Bone marrow (tissue), 2 donors: ENCODE measurements at regions not wholly inside any gene's neighbourhood (a gene's known extent, or its start where the extent isn't known, plus 50 kb on each side); places are given as distances from the start of the nearest gene placed in this dataset.
"Not testable (repeated sequence)": the region's sequence is repeated elsewhere in the genome, so short reads cannot be mapped to it uniquely, and the experiment has no call there.

Experiments
- DNase-seq, 2 donors: peaks; one replicate each; lab custom pipeline; 2025; lab: John Stamatoyannopoulos, UW

DNA sequence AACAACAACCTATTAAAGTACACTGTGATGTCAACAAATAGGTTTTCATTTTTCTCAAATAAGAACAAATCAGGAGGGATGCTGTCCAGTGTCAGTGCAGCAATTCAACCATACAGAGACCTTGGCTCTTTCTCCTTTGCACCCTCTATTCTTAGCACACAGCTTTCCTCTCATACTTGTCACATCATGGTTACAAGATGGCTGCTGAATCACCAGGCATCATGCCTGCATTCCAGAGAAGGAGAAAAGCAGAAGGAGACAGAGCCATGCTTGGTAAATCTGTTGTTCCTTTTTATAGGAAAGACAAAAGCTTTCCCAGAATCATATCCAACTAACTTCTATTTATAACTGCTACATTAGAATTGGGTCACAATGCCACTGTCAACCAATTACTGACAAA is 124.7 kb upstream of the VLDLR start:
- no peak for DNase-seq

DNA sequence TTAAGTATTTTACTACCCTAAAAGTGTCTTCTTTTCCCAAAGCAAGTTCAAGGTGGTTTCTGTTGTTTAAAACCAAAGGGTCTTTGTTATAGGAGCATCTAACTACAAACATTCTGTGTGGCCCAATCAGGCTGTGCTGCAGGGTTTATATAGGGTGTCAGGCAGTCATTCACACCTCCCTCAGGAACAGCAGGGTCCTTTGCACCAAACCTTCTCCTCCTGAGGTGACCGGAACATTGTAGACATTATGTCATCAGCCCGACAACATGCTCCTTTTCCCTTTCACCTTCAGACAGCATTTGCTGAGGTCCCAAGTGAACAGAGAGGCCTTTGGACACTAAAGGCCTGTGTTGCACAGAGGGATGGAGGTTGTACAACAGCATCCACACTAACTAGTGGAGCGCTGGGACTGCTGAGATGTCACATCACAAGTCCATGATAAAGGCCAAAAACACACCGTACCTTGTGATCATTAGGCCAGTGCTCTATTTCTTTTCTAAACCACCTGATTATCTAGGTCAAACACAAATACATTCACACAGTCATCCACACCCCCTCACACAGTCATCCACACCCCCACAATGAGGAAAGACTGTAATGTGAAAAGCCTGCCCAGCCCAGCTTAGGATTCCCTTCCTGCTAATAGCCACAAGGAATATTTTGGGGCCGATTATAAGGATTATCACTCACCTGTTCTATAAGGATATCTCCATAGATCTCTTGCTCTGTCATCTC is 123.8 kb upstream of the VLDLR start:
- DNase-seq = no peak

DNA sequence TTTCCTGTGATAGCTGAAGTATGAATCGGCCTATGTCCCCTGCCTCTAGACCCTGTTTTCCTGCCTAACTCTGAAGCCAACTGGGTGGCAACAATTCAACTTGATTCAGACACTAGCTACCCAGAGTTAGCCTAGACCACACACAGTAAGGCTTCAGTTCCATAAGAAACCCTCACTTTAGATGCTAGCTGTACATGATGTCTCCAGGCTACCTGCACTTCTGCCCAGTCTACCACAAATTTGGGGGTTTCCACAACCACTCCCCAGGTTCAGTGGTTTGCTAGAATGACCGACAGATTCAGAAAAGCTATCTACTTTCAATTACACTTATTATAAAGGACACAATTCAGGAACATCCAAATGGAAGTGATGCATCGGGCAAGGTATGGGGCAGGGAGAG is 119.4 kb upstream of the VLDLR start:
- no peak for DNase-seq

DNA sequence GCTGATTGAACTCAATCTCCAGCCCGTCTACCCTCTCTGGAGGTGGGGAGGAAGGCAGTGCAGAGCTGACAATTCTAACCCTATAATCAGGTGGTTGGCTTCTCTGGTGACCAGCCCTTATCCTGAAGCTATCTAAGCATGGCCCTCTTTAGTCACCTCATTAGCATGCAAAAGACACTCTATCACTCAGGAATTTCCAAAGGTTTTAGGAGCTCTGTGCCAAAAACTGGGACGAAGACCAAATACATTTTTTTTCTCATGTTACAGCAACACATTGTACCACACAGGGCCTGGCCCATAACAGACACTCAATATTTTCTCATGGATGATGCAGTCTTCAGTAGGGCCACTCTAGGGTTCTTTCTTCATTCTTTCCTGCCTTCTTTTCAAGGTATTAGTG is 118.8 kb upstream of the VLDLR start:
- DNase-seq = no peak

DNA sequence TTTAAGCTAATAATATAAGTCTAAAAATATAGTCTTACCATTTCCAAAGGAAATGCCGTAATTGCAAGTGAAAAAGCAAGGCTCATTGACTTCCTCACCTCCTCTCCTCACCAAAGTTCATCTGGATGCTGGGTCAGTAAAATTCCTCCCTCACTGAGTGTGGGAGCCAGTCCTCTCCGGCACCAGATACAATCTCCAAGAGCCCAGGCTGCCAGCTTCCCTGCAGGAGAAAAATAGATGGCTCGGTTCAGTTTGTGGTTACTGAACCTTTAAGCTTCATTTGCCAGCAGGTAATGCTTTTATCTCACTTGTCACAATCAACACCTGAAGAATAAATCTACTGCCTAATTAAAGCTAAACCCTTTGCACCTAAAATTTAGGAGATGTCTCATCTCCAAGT is 115.3 kb upstream of the VLDLR start:
- no peak for DNase-seq

DNA sequence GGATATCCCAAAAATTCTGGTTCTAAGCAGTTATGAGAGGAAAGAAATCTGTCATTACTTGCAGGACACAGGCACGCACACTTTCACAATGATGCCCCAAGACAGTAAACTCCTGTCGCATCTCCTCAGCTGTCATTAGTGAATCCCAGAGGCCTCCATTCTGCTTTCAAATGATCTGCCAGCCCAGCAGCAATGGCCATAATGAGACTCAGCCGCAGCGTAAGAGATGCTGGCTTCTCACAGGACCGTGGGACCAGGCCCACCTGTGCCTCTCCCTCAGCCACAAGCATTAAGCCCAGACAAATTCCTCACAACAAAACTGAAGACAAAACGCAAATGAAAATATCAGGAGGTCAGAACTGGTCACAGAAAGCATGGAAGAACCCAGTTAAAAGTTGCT is 98.0 kb upstream of the VLDLR start:
- no peak for DNase-seq

DNA sequence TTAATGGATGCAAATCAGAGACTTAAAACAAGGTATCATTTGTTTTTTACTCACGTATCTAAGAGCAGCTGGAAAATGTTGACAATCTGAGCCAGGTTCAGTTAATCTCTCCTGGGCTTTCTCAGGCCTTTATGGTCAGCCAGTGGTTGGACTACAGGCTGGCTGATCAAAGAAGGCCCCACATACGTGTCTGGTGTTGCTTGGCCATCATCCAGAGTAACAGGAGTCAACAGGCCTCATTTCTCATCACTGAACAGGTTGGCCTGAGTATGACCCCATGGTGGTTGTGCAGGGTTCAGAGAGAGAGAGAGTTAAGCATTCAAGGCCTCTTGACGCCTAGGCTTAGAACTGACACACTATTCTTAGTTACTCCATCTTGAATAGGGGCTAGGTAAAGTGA is 97.0 kb upstream of the VLDLR start:
- no peak for DNase-seq

DNA sequence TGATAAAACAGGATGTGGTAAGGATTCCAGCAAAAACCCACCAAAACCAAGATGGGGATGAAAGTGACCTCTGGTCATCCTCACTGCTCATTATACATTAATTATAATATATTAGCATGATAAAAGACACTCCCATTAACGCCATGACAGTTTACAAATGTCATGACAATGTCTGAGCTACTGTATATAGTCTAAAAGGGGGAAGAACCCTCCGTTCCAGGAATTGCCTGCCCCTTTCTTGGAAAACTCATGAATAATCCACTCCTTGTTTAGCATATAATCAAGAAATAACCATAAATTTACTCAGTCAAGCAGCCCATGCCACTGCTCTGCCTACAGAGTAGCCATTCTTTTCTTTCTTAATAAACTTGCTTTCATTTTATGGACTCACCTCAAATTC is 96.4 kb upstream of the VLDLR start:
- no peak for DNase-seq

DNA sequence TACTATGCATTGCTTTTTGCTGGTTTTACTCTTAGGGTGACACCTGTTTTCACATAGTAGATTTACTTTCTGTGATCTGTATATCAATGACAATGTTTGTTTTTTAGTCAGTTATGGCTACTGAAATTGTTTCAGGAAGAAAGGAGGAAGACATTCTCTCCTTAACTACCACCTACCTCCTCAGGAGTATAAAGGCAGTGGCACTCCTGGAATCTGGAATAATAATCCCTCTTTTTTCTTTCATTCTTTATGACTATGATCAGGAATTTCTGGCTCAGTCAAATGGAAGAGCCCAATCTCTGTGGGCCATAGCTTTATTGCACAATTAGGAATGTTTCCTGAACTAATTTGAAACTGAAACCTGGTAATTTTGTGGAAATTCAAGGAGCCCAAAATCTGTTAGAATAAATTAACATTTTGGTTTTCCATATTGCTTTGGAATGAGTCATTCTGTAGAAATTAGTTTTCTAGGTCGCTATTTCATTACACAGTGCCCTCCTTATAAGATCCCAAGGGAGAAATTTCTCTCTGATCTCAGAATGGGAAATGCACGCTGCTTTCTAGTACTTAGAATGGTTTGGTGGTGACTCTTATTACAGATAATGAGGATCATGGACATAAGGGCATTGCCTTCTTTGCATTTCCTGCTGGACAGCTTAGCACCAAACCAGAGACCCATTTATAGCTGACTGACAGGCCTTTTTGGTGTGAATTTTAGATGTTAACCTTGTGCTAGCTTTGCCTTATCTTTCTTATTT is 95.3 kb upstream of the VLDLR start:
- DNase-seq = no peak

DNA sequence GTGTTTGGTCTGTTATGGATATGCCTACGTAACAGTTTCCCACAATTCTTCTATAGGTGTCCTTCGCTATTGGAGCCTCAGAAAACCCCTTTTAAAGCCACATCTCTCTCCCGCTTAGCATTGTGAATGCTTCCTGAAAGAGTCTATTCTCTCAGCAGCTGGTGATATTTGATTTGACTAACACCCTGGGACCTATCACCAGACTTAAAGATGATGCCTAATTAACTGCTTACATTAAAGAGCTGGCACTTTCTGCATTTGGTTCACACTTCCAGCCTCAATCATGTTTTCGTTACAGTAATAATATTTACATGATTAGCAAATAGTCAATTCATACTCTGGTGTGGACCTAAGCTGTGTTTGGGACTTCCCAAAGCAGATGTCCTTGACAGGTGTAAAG is 90.1 kb upstream of the VLDLR start:
- no peak for DNase-seq

DNA sequence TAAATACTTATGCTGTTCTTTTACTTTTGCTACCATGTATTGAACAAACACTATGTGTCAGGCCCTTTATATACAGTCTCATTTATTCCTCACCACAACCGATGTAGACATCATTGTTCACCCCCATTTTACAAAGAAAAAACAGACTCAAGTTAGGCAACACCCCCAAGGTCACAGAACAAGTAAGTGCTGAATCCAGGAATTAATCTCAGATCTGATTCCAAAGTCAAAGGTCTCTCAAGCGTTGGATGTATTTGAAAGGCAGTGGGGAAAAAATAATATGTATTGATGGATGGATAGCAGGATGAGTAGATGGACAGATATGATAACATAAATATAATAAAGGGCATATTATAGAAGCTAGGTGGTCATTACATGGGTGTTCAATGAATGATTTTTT is 85.1 kb upstream of the VLDLR start:
- no peak for DNase-seq

DNA sequence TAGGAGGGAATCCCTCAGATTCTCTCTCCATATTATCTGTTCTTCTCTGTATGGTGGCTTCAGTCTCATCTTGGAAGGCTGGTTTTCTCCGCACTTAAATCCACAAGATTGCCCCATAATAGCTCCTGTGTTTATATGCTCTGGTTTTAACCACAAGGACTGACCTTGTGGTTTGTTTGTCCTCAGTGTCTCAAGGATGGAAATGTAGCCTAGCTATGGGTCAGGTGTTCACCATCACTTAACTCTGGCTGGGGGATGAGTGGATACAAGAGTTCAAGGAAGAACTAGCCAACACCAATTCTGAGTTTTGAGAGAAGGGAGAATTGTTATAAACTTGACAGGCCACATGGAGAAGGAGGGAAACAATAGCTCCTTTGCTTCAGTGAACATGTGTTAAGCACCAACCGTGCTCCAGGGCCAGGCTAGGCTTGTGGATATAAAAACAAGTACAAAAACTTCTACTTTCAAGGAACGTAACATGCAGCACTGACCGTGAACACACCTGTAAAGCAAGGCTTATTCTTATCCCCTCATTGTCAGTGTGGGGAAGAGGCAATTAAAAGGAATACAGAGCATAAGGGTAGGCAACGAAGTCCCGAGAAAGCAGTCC is 75.6 kb upstream of the VLDLR start:
- DNase-seq = no peak

DNA sequence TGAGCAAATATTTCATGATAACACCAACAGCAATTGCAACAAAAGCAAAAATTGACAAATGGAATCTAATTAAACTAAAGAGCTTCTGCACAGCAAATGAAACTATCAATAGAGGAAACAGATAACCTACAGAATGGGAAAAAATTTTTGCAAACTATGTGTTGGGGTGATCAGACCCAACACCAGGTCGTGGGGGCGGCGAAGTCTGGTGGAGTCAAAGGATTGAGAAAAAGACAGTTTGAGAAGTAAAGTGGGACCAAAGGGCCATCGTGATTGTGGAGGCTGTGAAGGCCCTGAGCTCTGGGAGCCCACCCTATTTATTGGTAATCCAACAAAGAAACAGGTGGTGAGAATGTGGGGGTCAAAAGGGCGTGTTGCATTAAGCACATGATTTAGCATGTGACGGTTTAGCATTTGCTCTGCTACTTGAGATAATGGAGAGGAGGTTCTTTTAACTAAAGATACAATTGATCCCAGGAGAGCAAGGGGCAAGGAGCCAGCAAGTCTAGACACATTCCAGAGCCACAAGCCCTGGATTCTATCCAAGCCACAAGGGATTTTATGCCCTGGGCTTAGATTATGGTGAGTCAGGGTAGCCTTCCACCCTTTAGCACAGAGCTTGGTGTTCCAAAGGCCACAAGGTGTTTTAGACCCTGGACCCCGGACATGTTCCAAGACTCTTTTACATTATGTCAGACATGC is 65.5 kb upstream of the VLDLR start:
- DNase-seq = not testable (repeated sequence)

DNA sequence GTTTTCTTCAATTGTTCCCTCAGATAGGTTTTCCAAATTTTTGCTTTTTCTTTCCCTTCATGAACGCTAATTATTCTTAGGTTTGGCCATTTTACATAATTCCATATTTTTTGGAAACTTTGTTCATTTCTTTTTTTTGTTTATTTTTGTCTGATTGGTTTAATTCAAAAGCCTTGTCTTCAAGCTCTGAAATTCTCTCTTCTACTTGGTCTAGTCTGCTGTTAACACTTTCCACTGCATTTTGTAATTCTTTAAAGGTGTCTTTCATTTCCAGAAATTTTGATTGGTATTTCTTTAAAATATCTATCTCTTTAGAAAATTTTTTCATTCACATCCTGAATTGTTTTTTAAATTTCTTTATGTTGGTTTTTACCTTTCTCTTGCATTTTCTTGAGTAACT is 63.9 kb upstream of the VLDLR start:
- no peak for DNase-seq

DNA sequence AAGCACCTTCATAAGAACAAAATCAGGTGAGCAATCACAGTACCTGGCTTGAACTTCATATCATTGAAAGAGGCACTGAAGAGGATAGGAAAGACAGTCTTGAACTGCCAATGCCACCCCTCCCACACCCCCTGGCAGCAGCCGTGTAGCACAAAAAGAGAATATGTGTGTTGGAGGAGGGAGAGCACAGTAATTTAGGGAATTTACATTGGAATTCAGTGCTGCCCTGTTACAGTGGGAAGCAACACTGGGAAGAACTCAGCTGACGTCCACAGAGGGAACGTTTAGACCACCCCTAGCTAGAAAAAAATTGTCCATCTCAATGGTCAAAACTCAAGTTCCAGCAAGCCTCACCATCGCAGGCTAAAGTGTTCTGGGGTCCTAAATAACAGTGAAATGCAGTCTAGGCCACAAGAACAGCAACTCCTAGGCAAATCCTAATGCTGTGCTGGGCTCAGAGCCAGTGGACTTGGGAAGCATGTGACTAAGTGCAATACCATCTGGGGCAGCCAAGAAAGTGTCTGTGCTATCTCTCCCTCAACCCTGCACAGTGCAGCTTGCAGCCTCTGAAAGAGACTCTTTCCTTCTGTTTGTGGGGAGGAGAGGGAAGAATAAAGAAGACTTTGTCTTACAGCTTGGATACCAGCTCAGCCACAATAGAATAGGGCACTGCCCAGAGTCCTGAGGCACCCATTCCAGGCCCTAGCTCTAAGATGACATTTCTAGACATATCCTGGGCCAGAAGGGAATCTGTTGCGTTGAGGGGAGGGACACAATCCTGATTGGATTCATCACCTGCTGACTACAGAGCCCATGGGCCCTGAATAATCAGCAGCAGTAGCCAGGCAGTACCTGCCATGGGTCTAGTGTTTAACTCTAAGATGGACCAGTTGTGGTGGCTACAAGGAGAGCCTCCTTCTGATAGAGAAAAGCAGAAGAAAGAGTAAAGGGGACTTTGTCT is 62.1 kb upstream of the VLDLR start:
- no peak for DNase-seq

DNA sequence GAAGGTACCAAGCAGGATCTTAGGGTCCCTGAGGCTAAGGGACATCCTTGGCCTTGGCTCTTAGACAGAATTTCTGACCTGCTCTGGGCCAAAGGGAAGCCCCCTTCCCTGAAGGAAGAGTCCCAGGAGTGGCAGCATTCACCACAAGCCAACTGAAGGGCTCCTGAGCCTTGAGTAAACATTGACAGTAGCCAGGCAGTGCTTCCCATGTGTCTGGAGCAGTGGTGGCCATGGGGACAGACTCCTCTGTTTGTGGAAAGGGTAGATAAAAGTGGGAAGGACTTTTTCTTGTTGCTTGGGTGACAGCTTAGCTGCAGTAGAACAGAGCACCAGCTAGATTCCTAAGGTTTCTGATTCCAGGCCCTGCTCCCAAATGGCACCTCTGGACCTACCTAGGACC is 61.4 kb upstream of the VLDLR start:
- DNase-seq = no peak

DNA sequence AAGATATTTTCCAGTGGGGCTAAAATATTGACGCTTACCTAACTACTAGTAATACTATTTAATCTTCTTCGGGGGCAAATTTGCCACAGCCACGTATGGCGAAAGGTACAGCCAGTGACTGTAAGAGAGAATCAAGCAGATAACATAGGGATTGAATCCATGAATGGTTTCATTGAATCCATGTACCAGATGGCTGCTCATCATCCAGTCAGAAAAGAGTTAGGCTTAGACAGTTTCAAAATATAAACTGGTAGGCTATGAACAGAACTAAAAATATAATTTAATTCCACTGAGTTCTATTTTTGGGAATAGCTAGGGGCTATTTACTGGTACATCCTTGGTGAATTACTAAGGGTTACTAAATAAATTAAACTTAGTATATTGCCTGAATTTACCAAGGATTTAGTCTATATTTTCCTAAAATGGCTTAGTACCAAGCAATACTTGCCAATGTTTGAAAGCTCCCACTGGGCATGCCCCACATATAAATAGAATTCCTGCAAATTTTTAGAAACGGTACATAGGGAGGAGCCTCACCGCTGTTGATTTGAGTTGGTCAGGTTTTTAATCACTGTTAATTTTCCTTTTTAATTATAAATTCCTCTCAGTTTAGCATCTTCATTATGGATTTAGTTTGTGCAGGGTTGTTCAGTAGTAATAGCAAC is 55.8 kb upstream of the VLDLR start:
- no peak for DNase-seq

DNA sequence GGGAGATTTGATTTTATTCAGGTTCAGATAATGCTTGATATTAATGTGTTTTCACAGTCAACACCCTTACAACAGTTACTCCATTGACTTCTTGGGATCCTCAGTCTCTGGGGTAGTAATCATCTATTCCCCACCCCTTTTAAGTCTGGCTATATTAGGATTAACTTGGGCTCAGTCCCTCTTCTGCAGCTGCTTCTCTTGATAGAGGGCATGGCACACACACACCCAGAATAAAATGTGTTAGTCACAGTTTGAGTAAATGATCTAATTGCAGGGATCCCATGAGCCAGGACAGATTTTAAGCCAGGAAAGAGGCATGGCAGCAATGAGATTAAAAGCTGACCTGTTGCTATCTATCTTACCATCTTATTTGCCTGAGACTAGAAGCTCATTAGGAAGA is 53.7 kb upstream of the VLDLR start:
- DNase-seq = no peak

DNA sequence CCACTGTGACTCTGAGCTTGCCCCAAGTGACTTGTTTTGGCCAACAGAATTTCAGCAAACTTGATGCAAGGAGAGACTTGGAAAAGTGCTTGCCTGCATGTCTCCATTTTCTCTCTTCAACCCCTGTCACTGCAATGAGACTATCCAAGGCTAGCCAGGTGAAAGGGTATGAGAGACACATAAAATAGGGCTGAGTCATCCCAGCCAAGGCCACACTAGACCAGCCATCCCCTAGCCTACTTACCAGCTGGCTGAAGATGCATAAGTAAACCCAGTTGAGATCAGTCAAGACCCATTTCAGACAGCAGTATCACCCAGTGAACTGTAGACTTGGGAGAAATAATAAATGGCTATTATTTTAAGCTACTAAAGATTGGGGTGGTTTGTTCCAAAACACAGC is 52.9 kb upstream of the VLDLR start:
- DNase-seq = no peak

DNA sequence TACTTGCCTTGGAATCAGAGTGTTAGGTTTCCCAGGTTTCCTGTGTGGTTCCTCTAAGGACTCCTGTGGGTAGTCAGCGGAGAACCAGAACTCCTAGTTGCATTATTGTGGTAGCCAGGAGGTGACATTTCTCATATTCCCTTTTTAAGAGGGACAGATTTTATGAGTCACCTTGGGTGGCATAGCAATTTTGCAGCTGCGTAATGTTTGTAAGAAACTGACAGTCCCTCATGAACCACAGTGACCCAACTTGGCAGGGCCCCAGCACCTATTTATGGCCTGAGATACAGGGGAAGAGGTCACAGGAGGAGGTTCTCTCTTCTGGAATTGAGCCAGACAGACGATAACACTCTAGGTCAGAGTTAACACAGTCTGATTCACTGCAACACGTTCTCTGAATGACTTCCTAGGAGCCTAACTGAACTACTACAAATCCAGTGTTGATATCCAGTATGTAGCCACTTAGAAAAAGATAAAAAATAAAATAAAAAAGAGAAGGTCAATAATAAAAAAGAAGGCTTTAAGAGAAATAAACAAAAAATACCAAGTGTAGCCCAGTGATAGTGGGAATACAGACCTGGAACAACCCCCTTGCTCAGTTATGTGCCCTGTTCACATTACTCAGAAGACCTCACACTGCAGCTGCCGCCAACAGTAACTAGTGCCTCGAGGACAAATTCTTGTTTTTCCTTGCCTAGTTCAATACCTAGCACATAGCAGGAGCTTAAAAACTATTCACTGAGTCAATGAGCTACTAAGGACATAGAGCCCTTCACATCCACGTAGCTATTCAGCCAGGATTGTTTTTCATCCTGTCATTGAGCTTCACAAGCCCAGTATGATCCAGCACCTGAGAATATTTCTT is 50.7 kb upstream of the VLDLR start:
- DNase-seq = peak; percentile 7 to 65
